SK-N-MC (cell line): ENCODE measurements at regions not wholly inside any gene's neighbourhood (a gene's known extent, or its start where the extent isn't known, plus 50 kb on each side); places are given as distances from the start of the nearest gene placed in this dataset.

Source experiments
- EZH2 ChIP-seq: fragments of 200-600 bp; sonication (generic); IDR thresholded peaks from one replicate; pipeline ENCODE4 v1.6.1; 2017; ENCODE audit warnings: antibody characterized with exemption
- FOXP2 ChIP-seq: optimal IDR thresholded peaks from 2 replicates; pipeline ENCODE3; 2011; ENCODE audit warnings: mild to moderate bottlenecking, moderate library complexity; ENCODE audit not compliant: insufficient read depth; ENCODE audit errors: extremely low read length, control extremely low read depth
- POLR2AphosphoS5 ChIP-seq: IDR thresholded peaks from 2 replicates; pipeline ENCODE4 v1.6.1; 2012; ENCODE audit warnings: mild to moderate bottlenecking, low read depth, low read length, borderline replicate concordance

DNA sequence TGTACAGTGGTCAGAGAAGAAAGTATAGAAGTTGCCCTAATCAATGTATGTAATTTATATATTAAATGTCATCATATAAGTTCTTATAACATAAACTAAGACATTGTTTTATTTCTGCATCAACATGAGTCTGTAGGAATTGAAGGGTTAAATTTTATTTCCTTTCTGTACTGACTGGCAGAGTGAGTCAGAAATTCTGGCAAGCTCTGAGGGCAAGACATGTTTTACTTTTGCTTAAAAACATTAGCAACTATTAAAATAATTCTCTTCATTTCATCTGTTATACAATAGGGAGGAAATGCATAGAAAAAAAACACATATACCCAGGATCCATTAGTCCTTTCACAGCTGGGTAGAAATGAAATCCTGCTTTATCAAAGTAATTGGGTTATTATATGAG, 171.4 kb upstream of the ALCAM start:
- TF ChIP-seq EZH2 (no peak), FOXP2 (no peak), POLR2AphosphoS5 (no peak)
